Left ventricle myocardium inferior (tissue), 1 donor: ENCODE measurements at regions not wholly inside any gene's neighbourhood (a gene's known extent, or its start where the extent isn't known, plus 50 kb on each side); places are given as distances from the start of the nearest gene placed in this dataset.
"Not testable (repeated sequence)": the region's sequence is repeated elsewhere in the genome, so short reads cannot be mapped to it uniquely, and the experiment has no call there.

Source experiments
- DNase-seq: peaks from one replicate; pipeline ENCODE4 v3.0.0-alpha.2; 2020
- H3K27ac ChIP-seq: fragments of 200-600 bp; replicated peaks from 2 replicates; pipeline ENCODE4 v1.8.0; 2021
- H3K27me3 ChIP-seq: fragments of 200-600 bp; 2 replicates; pipeline ENCODE4 v1.8.0; 2021; ENCODE audit warnings: low read depth
- H3K36me3 ChIP-seq: fragments of 200-600 bp; 2 replicates; pipeline ENCODE4 v1.8.0; 2021
- H3K4me1 ChIP-seq: fragments of 200-600 bp; 2 replicates; pipeline ENCODE4 v1.8.0; 2021
- H3K4me3 ChIP-seq: fragments of 200-600 bp; 2 replicates; pipeline ENCODE4 v1.8.0; 2021; ENCODE audit warnings: mild to moderate bottlenecking, moderate library complexity
- H3K9me3 ChIP-seq: fragments of 200-600 bp; replicated peaks from 2 replicates; pipeline ENCODE4 v1.8.0; 2021
- intact Hi-C: fragments of 100-400 bp; cut with micrococcal nuclease; formaldehyde crosslinking; loops from one replicate; pipeline ENCODE4 v1.11.0; 2022
- TF ChIP-seq, protein P1 (sequence below): fragments of 200-600 bp; IDR thresholded peaks from 2 replicates; pipeline ENCODE4 v1.8.0; 2021; ENCODE audit warnings: antibody characterized with exemption, mild to moderate bottlenecking, borderline replicate concordance
- donor health status: DM: no; HTN: yes; CAD: no; lungs with severe emphysema.

DNA sequence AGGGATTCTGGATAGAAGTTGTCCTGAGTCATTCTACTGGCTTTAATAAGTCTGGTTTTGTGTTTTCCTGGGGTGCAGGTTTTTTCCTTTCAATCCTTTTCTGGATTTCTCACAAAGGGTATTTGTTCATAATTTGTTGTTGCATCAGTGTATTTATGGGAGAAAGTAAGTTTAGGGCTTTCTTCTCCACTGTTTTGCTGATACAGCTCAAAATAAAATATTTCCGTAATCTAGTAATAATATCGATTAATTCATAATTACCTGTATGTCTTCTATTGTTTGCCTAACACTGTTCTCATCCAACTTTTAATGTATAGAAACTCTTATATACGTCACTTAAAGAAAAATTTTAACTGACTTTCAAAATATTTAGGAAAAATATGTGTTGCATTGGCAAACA, 728.2 kb downstream of the LUZP2 start:
- Histone ChIP-seq H3K4me3 (no peak overlapping the region), H3K36me3 (no peaks in the 10 kb centered on the region), H3K9me3 (peaks cover 6% of the 10 kb centered on the region), H3K4me1 (no peaks in the 10 kb centered on the region), H3K27me3 (no peaks in the 10 kb centered on the region), H3K27ac (no peak overlapping the region)
- intact Hi-C loops, result no loop called here
- DNase-seq, result no peak
- TF ChIP-seq, protein P1, sequence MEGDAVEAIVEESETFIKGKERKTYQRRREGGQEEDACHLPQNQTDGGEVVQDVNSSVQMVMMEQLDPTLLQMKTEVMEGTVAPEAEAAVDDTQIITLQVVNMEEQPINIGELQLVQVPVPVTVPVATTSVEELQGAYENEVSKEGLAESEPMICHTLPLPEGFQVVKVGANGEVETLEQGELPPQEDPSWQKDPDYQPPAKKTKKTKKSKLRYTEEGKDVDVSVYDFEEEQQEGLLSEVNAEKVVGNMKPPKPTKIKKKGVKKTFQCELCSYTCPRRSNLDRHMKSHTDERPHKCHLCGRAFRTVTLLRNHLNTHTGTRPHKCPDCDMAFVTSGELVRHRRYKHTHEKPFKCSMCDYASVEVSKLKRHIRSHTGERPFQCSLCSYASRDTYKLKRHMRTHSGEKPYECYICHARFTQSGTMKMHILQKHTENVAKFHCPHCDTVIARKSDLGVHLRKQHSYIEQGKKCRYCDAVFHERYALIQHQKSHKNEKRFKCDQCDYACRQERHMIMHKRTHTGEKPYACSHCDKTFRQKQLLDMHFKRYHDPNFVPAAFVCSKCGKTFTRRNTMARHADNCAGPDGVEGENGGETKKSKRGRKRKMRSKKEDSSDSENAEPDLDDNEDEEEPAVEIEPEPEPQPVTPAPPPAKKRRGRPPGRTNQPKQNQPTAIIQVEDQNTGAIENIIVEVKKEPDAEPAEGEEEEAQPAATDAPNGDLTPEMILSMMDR, result no peak

DNA sequence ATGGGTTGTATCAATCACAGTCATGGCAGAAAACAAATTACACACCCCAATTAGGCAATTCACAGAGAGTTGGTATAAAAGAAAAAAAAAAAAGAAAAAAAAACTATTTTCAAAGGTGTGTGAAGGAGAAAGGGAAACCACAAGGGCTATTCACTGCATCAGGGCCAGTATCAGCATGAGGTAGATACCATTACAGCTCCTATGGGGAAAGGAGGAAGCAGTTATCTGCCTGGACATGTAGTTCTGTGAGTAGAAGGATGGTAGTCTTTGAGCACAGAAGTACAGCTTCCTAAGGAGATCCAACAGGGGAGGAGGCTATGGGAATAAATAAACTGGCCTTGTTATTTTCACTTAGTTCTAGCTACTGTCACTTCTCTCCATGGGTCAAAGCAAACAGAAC, 746.1 kb downstream of the LUZP2 start:
- DNase-seq, result no peak
- no peaks in the 10 kb centered on the region for H3K4me1 ChIP-seq
- TF ChIP-seq, protein P1, result no peak
- peaks cover 15% of the 10 kb centered on the region for H3K9me3 ChIP-seq
- no peak overlapping the region for H3K4me3 ChIP-seq
- H3K27me3 ChIP-seq, result no peaks in the 10 kb centered on the region
- no peaks in the 10 kb centered on the region for H3K36me3 ChIP-seq
- intact Hi-C loops, result no loop called here
- no peak overlapping the region for H3K27ac ChIP-seq

DNA sequence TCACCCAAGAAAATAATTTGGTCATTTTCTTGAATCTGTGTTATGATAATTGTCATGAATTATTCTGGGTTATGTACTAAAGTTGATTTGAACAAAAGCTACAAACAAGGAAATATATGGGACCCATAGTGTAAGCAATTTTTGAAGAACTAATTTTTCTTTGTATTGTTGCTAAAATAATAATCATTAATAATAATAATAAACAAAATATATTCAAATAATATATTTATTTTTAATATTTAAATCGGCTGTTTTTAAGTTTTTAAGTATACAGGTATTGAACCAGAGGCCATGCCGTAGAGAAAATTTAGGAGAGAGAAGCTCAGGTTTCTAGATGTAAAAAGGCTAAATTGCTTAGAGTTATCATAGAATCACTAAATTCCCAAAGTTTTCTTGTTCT, 747.3 kb downstream of the LUZP2 start:
- no peak for DNase-seq
- peaks cover 15% of the 10 kb centered on the region for H3K9me3 ChIP-seq
- no peaks in the 10 kb centered on the region for H3K36me3 ChIP-seq
- no peak overlapping the region for H3K27ac ChIP-seq
- H3K4me1 ChIP-seq, result no peaks in the 10 kb centered on the region
- no peaks in the 10 kb centered on the region for H3K27me3 ChIP-seq
- intact Hi-C loops, result no loop called here
- TF ChIP-seq, protein P1, result no peak
- H3K4me3 ChIP-seq, result no peak overlapping the region

DNA sequence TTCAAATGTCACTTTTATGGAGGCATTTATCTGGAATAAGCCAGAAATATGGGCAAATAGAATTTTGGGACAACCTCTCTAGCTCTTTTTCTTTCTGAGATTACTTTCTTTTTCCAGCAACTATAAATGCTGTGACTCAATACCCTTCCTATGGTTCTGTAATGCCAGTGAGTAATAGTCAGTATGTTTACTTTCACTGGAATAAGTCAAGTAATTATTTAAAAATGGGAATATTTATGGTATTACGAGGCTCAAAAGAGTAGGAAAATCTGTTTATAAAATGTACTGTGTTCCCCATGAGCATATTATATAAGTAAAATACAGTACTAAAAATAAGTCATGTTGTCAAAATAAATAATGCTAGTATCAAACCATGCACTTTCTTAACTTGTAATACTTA, 750.5 kb downstream of the LUZP2 start:
- Histone ChIP-seq H3K27me3 (no peaks in the 10 kb centered on the region), H3K4me1 (no peaks in the 10 kb centered on the region), H3K4me3 (no peak overlapping the region), H3K36me3 (no peaks in the 10 kb centered on the region), H3K9me3 (peaks cover 15% of the 10 kb centered on the region), H3K27ac (no peak overlapping the region)
- TF ChIP-seq, protein P1, result no peak
- no peak for DNase-seq
- intact Hi-C loops, result no loop called here

DNA sequence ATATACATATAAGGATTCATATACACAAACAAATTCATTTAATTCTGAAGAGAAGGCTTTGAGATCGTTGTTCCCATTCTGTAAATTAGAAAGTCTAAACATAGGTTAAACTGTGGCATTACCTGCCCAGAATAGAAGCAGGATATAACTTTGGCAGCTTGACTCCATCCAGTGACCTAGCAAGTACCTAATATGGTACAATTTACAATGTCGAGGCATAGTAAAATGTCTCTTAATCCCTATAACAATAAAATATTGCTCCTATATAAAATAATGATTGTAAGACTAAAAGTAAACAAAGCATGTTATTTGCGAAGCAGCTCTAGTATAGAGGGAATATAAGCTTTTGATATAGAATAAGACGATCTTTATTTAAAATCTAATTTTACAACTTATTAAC, 756.0 kb downstream of the LUZP2 start:
- H3K4me1 ChIP-seq, result no peaks in the 10 kb centered on the region
- intact Hi-C loops, result no loop called here

DNA sequence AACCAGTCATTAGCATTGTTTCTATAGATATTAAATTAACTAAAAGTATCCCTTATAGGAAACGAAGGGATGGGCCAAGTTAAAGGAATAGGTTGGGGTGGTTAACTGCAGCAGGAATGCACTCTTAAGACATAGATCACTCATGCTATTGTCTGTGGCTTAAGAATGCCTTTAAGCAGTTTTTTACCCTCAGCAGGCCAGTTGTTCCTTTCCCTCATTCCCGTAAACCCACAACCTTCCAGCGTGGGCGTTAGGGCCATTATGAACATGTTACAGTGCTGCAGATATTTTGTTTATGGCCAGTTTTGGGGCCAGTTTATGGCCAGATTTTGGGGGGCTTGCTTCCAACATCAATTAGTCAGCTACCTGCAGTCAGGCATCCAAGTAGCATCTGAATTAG, 767.0 kb downstream of the LUZP2 start:
- H3K36me3 ChIP-seq, DNase-seq, H3K4me3 ChIP-seq, intact Hi-C loops, H3K27ac ChIP-seq, H3K27me3 ChIP-seq, H3K4me1 ChIP-seq: not testable (repeated sequence)
- peaks cover 16% of the 10 kb centered on the region for H3K9me3 ChIP-seq

More for the DNA sequence above, 756.0 kb downstream of the LUZP2 start:
- H3K4me3 ChIP-seq, result no peak overlapping the region
- no peaks in the 10 kb centered on the region for H3K9me3 ChIP-seq
- H3K36me3 ChIP-seq, result no peaks in the 10 kb centered on the region
- no peak overlapping the region for H3K27ac ChIP-seq
- H3K27me3 ChIP-seq, result no peaks in the 10 kb centered on the region
- no peak for DNase-seq
- TF ChIP-seq, protein P1, result no peak
